Lower lobe of right lung (tissue), 2 donors: ENCODE measurements at regions not wholly inside any gene's neighbourhood (a gene's known extent, or its start where the extent isn't known, plus 50 kb on each side); places are given as distances from the start of the nearest gene placed in this dataset.
"Not testable (repeated sequence)": the region's sequence is repeated elsewhere in the genome, so short reads cannot be mapped to it uniquely, and the experiment has no call there.

Experiments
- ATAC-seq, 2 donors: fragments of 200-7000 bp; cut with Tn5 transposase; one replicate each; pipeline ENCODE4 v1.9.1; 2020 to 2022; ENCODE audit warnings: mild to moderate bottlenecking in 2 of 2, moderate library complexity in 2 of 2
- DNase-seq: peaks from one replicate; pipeline ENCODE4 v3.0.0-alpha.2; 2020
- H3K27ac ChIP-seq: fragments of 200-600 bp; one replicate; pipeline ENCODE4 v1.8.0; 2022
- H3K27me3 ChIP-seq: fragments of 200-600 bp; one replicate; pipeline ENCODE4 v1.8.0; 2022; ENCODE audit warnings: low read depth
- H3K36me3 ChIP-seq: fragments of 200-600 bp; one replicate; pipeline ENCODE4 v1.8.0; 2022; ENCODE audit warnings: mild to moderate bottlenecking
- H3K4me1 ChIP-seq: fragments of 200-600 bp; one replicate; pipeline ENCODE4 v1.8.0; 2022
- H3K4me3 ChIP-seq: fragments of 200-600 bp; one replicate; pipeline ENCODE4 v1.8.0; 2022; ENCODE audit warnings: mild to moderate bottlenecking
- H3K9me3 ChIP-seq: fragments of 200-600 bp; one replicate; pipeline ENCODE4 v1.8.0; 2022
- CTCF ChIP-seq: fragments of 200-600 bp; IDR thresholded peaks from one replicate; pipeline ENCODE4 v1.8.0; 2022; ENCODE audit warnings: antibody characterized with exemption, mild to moderate bottlenecking
- intact Hi-C: fragments of 100-400 bp; cut with DNase I; formaldehyde crosslinking; loops from one replicate; pipeline ENCODE4 v1.11.0; 2022
- donor health status: DM: no; HTN: yes; CAD: no; lungs with severe emphysema.

DNA sequence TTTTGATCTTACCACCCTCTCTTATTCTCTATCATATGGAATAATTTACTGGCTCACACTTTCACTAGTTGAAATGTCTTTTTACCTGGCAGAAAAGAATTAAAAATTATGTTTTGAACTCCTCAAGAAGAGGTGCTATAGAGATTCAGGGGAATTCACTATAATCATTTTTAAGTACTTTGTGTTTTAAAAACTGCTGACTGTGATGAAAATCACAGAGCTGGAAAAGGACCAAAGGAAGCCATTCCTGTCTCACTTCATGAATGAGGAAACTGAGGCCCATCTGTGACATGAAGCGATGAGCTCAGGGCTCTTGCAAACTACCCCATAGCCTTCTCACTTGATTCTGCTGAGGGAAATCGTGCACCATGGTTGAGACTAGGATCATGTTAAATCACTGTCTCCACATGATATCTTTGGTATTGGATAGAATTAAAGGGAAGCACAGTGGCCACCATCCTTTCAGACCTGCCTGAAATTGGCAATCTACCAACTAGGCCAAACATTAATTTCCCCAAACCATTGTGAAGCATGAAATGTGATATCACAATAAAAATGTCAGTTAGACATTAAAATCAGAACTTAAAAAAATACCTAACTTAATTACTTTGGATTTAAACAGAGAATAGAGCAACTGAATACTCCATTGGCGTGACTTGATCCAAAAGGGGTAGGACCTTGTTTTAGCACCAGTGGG is 141.0 kb downstream of the FZD1 start:
- DNase-seq, result no peak
- intact Hi-C loops, result no loop called here
- Histone ChIP-seq H3K4me1 (no peaks in the 10 kb centered on the region), H3K36me3 (no peaks in the 10 kb centered on the region), H3K4me3 (no peak overlapping the region), H3K27ac (no peak overlapping the region), H3K9me3 (no peaks in the 10 kb centered on the region), H3K27me3 (no peaks in the 10 kb centered on the region)
- ATAC-seq, result no peak
- TF ChIP-seq CTCF, result no peak

DNA sequence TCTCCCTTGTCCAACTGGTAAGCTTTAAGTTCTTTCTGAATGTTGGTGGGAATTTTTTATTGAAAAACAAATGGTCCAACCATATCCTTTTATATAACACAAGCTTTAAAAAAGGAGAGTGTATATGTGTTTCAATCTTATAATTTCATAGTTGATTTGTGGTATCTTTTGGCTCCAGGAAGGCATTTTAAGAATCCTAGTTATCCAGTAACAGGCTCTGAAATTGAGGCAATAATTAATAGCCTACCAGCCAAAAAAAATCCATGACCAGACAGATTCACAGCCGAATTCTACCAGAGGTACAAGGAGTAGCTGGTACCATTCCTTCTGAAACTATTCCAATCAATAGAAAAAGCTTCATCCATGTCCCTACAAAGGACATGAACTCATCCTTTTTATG is 141.6 kb downstream of the FZD1 start:
- H3K4me3 ChIP-seq, H3K27ac ChIP-seq, H3K9me3 ChIP-seq, H3K4me1 ChIP-seq, intact Hi-C loops, DNase-seq, H3K36me3 ChIP-seq, ATAC-seq, H3K27me3 ChIP-seq: not testable (repeated sequence)

GRCh38 chr7:91407942-91408341 is 143.7 kb downstream of the FZD1 start:
- intact Hi-C loops, result no loop called here
- ATAC-seq, result no peak
- H3K9me3 ChIP-seq, result no peaks in the 10 kb centered on the region
- H3K4me1 ChIP-seq, result no peaks in the 10 kb centered on the region
- TF ChIP-seq CTCF, result no peak
- DNase-seq, result no peak
- no peak overlapping the region for H3K27ac ChIP-seq
- no peaks in the 10 kb centered on the region for H3K36me3 ChIP-seq
- no peaks in the 10 kb centered on the region for H3K27me3 ChIP-seq
- H3K4me3 ChIP-seq, result no peak overlapping the region

DNA sequence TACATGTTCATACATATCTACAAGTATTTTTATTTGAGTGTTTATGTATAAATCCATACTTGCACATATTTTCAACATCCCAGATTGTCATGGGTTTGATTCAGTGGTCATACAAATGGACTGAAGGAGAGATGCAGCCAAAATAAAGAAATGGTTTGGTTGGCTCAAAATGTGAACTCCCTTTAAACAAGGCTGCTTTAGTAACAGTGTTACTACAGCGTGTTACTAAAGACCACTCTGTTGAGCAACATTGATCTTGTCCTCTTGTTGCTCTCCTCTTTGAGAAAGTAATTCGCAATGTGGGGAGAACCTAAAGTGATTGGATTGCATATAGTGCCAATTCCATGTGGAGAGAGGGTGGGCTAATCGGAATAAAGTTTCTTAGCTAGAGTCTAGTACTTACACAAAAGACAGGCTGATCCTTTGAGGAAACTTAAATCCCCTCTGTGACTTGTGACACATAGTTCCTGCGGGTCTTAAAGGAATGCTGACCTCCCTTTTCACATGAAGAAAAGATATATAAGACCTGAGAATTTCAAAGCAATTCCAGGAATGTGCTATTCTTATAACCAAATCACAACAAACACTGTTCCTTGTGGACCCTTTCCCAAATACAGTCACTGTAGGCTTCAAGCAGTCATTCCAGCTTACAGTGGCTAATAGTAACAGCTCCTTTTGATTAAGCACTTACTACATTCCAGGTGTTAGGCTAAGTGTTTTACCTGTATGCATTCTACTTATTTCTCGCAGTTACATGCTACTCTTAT is 144.3 kb downstream of the FZD1 start:
- no peaks in the 10 kb centered on the region for H3K9me3 ChIP-seq
- H3K27me3 ChIP-seq, result no peaks in the 10 kb centered on the region
- no peaks in the 10 kb centered on the region for H3K4me1 ChIP-seq
- intact Hi-C loops, result no loop called here
- DNase-seq (no peak), ATAC-seq (no peak)
- H3K27ac ChIP-seq, result no peak overlapping the region
- no peak for TF ChIP-seq CTCF
- no peak overlapping the region for H3K4me3 ChIP-seq
- H3K36me3 ChIP-seq, result no peaks in the 10 kb centered on the region

- H3K36me3 ChIP-seq, result no peaks in the 10 kb centered on the region
- intact Hi-C loops, result no loop called here
- no peaks in the 10 kb centered on the region for H3K9me3 ChIP-seq
- DNase-seq (no peak), ATAC-seq (peak in 1 of 2 donors; percentile 21)
- H3K4me1 ChIP-seq, result no peaks in the 10 kb centered on the region
- no peak for TF ChIP-seq CTCF
- H3K4me3 ChIP-seq, result no peak overlapping the region
- no peaks in the 10 kb centered on the region for H3K27me3 ChIP-seq
- H3K27ac ChIP-seq, result no peak overlapping the region
Measured at GRCh38 chr7:91411060-91411459, 146.8 kb downstream of the FZD1 start.

- H3K27me3 ChIP-seq, result no peaks in the 10 kb centered on the region
- intact Hi-C loops, result no loop called here
Measured at GRCh38 chr7:91412298-91412697, 148.1 kb downstream of the FZD1 start.

More at GRCh38 chr7:91412298-91412697, 148.1 kb downstream of the FZD1 start:
- Histone ChIP-seq H3K36me3 (no peaks in the 10 kb centered on the region), H3K4me1 (no peaks in the 10 kb centered on the region), H3K27ac (no peak overlapping the region), H3K4me3 (no peak overlapping the region), H3K9me3 (no peaks in the 10 kb centered on the region)
- ATAC-seq (no peak), DNase-seq (no peak)
- TF ChIP-seq CTCF, result no peak
